HPDE6-E6E7 (cell line): ENCODE measurements at regions not wholly inside any gene's neighbourhood (a gene's known extent, or its start where the extent isn't known, plus 50 kb on each side); places are given as distances from the start of the nearest gene placed in this dataset.

ENCODE experiments used
- DNase-seq: peaks from one replicate; pipeline ENCODE4 v3.0.0; 2011; ENCODE audit warnings: missing footprints; ENCODE audit errors: extremely low spot score

DNA sequence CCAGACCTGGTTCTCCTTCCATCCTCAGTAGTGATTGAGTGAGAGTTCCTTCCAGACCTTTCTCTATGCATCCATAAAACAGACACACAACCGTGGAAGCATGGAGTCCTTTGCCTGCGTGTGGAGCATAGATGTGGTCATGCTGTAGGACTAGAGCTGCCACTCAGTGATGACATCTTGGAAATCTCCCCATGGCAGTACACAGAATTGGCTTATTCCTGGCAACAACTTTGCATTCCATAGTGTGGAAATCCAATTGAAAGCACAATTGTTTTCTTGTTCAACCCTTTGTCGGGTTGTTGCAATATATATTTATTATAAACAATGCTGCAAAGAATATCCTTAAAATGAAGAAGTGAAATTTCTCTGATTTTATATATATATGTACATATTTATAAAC, 547.8 kb downstream of the CDH26 start:
- DNase-seq: no peak

DNA sequence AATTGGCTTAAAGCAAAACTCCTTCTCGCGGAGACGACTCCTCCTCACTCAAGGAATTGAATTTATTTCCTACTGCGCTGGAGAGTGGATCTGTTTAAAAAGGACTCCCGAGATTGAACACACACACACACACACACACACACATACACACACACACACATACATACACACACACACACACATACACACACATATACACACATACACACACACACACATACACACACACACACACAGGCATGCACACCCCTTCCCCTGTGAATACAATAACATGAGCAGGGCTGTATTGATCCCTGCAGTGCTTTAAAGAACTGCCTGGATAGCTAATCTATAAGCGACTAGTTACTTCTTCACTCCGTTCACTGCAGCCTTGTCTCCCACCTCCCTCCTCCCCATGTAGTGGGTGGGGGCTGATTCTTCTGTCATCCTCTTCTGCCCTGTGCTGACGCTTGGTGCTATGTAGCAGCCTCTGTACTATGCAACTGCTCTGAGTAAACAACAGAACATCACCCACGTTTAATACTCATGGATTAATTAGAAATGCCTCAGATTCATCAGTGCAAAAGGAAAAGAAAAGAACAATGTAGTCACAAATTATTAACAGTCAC, 549.0 kb downstream of the CDH26 start:
- DNase-seq: no peak

DNA sequence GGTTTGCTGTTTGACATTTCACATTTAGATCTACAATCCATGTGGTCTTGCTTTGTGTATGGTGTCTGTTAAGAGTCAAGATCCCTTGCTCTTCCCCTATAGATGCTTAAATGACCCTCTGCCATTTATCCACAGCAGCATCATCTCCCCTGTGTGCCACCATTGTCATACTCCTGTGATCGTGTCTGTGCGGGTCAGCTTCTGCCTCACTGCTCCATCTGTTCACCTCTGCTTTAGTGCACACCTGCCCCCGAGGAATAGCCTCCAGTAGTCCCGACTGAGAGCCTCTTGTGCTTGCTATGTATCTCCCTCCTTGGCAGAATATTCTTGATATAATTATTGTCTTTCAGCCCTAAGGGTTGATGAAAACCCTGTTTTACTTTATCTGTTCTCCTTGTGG, 551.2 kb downstream of the CDH26 start:
- no peak for DNase-seq

DNA sequence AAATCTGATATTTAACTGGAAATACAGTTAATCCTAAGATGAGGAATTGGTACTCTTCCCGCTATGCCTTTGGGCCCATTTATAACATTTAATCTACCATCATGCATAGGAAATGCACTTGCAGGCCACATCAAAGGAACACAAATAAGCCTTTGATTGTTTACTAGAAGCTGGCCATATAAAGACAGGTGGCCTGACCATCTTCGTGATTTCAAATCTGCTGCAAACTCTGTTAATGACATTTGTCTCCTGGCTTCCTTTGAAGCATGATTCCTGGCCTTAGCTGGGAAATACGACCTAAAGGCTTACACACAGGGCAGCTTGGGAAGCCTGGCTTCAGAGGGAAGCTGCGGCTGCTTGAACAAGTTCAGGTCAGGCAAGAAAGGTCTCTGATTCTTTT, 552.1 kb downstream of the CDH26 start:
- no peak for DNase-seq

DNA sequence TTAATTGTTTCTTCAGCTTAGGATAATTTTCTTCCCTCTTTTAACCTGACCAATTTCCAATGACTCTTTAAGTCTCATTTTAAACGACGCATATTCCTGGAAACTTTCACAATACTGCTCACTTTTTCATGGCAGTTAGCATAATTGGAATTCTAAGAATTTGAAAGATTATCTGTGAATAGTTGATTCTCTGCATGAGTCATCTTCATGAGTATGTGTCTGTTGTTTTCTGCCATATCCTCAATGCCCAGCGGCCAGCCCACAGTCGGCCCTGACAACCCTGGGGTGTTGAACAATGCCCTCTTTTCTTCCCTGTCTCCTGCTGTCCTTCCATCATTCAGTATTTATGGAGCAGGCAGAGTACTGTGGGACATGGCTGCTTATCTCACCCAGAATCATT, 554.2 kb downstream of the CDH26 start:
- DNase-seq: no peak

DNA sequence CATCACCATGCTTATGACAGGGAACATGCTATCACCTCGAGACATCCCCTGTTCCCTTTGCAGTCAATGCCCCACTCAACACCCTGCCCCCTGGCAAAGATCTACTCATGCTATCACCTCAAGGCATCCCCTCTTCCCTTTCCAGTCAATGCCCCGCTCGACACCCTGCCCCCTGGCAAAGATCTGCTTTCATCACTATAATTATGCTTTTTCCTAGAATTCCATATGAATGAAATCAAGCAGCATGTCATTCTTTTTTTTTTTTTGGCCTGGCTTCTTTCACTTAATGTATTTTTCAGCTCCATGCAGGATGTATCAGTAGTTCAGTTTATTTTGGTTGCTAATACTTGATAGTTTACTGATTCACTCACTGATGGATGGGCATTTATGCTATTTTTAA, 554.9 kb downstream of the CDH26 start:
- DNase-seq: no peak

DNA sequence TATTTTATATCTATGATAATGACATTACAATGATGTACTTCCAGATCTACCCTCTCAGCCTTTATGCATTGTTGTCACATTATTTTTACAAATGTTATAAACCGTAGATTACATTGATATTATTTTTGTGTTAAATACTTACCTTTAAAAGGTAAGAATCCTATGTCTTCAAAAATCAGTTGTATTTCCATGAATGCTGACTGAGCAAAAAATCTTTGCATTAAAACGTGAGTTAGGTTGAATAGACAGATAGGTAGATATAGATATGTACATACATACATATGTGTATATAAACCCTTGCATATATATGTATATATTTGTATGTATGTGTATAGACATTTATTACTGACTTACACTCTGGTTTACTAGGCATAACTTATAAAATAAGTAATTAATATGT, 558.2 kb downstream of the CDH26 start:
- no peak for DNase-seq

DNA sequence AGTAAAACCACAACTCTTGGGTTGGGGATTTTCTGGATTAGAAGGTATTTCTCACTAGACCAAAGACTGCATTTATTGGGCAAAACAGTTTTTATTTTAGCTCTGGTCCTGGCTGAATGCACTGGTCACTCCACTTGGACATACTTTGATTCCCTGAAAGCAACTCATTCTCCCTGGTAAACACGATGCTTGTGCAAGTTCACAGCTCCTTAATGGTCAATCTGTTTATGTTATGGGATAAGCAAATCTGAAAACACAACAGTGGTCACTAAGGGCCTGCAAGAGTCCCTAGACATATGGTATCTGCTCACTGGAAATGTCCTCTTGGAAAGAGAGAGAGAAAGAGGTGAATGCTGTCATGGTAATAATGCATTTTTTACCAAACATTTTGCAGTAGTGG, 559.8 kb downstream of the CDH26 start:
- DNase-seq: no peak

DNA sequence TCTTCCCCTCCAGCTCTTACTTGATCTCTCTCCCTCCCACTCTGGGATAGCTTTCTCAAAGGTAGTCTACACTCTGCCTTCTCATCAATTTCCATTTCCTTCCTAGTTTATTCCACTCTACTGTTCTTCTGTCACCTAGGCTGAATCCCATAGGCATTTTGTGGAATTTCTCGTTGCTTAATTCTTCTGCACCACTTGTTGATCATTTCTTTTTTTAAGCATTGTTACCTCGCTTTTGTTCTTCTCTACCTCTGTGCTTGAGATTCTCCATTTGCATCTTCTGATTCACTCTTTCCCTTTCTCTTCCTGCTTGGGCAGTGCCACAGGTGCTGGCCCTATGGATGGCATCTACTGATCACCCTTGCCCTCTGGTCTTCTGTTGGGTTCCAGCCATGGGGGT, 567.2 kb downstream of the CDH26 start:
- DNase-seq: no peak

DNA sequence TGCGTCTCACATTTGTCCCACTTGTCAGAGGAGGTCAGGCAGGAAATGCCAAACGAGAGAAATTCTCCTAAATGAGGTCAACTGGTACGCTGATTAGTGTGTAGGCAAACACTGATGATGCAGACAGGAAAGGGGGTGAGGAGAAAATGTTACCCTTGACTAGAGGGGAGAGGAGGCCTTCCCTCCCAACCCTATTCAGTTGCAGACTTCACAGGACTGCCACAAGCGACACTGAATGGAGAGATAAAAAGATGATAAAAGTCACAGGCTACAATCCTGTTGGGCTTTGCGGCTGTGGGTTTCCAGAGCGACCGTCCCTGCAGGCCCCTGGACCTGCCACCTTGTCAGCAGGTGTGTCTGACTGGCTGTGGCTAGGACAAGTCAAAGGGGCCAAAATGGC, 569.4 kb downstream of the CDH26 start:
- no peak for DNase-seq

DNA sequence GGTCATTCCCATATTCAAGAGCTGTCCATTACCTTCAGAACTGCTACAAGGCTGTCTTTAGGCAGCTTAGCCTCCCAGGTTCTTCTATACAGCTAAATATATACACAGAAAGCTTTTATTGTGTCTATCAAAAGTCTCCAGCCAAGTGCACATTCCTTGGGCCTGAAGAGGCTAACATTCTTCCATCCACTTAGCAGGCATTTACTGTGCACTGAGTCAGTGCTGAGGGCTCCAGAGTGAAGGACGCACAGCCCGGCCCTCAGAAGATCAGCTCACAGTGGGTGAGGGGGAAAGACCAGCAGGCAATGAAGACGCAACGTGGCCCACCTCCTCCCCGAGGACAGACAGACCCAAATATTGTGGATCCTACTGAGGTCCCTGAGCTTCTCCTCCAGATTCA, 569.9 kb downstream of the CDH26 start:
- no peak for DNase-seq

DNA sequence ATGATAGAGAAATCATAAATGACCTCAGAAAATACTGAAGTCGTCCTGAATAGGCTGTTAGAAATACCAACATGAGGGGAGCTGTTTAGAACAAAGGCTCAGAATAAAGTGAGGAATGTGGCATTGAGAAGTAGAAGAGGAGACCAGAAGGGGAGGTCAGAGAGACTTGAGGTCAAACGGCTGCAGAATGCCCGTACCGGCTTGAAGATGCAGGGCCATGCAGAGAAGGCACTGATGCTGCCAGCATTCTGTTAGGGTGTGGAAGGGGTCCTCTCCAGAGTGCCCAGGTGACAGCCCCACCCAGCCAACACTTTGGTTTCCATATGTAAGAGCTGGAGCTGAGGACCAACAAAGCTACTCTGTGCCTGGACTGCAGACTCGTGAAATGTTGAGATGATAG, 570.9 kb downstream of the CDH26 start:
- no peak for DNase-seq

DNA sequence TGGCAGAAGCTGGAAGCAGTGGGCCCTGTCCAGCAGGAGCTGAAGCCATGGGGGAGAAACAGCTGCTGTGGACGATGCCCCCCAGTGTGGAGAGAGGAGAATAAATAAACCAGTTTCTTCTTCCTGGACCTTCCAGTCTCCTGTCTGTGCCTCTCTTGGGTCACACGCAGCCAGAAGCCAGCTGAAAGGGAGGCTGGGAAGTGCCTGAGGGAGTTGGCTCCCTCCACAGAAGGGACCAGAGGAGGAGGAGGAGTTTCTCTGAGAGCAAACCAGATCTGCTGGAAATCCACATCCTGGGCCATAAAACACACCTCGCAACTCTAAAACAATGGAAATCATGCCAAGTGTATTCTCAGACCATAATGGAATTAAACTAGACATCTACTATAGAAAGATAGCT, 577.0 kb downstream of the CDH26 start:
- no peak for DNase-seq

DNA sequence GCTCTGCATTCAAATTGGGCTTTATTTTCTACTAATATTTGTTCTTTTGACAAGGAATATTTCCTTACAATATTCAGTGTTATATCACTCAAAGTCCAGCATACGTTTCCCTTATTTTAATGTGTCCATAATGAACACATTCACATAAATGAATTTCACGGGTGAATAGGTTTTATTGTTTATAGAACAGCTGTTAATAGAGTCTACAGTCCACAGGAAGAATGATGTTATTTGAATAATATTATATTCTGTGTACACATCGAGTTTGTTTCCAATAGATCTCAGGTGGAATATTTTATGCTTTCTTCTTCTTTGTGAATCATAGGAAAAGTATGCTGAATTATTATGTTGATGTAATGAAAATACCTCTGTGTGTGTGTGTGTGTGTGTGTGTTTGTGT, 582.4 kb downstream of the CDH26 start:
- no peak for DNase-seq

DNA sequence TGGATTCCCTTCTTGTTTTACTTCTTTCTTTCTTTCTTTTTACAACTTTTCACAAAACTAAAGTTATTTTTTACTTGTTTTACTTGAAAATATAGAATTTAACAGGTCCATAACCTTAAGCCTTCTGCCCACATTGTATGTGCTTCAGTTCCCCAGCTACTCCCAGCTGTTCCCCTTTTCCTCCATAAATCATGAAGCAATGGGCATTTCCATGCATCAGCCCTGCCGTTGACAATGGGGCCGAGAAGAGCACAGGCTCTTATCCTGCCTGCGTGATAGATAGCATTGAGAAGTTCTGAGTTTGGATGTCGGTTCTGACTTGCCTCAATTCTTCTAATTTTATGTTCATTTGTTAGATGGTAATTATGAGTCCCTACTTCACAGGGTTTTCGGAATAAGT, 583.8 kb downstream of the CDH26 start:
- DNase-seq: no peak

DNA sequence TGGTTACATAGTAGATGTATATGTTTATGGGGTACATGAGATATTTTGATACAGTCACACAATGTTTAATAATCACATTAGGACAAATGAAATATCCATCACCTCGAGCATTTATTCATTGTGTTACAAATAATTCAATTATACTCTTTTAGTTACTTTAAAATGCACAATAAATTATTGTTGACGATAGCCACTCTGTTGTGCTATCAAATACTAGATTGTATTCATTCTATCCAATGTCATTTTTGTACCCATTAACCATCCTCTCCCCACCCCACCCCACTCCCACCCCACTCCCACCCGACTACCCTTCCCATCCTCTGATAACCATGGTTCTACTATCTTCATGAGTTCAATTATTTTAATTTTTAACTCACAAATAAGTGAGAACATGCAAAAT, 585.4 kb downstream of the CDH26 start:
- no peak for DNase-seq

DNA sequence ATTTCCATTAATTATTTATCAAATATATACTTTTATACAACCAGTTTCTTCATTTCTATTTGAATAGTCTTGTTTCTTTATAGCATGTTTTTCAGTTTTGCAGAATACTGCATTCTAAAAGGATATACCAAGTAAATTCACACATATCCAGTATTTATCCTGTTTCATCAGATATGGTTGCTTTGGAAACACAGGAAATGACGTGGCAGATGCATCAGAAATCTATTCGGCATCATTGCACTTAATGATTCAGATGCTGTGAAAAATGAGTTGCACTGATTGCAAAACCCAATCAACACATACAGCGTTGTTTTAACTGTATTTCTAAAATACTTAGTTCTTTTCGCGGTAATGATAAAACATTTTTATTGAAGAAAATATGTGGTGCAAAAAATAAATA, 594.9 kb downstream of the CDH26 start:
- DNase-seq: no peak

DNA sequence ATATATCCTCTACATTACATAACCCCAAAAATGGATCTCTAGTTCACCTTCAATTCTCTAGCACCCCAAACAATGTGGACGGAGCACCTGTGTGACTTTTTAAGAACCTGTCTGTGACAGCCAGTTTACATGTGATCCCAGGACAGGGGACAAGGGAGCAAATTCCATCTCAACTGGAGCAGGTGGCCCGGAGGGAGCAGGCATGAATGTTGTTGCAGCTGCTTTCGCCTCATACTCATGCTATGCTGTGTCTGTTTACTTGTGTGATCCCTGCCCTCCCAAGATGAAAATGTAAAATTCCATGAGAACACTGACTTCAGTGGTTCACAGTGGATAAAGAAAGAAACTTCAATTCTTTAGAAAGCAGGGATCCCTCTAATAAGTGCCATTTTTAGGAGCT, 600.3 kb downstream of the CDH26 start:
- no peak for DNase-seq

DNA sequence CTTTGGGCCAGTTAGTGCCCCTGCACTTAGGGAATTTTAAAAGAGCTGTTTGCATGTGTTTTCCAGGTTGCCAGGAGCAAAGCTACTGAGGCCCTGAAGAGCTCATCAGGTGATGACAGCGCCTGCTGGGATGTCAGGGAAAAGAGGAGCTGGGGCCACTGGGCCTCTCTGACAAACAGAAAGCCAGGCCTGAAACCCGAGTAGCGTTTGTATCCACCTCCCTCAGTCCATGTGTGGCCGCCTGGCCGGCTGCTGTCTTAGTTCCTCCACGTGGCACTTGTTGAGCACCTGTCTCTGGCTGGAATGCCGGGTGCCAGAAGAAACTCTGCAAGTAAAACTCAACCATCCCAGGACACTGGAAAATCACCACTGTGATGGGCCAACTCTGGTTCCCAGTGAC, 601.2 kb downstream of the CDH26 start:
- no peak for DNase-seq

DNA sequence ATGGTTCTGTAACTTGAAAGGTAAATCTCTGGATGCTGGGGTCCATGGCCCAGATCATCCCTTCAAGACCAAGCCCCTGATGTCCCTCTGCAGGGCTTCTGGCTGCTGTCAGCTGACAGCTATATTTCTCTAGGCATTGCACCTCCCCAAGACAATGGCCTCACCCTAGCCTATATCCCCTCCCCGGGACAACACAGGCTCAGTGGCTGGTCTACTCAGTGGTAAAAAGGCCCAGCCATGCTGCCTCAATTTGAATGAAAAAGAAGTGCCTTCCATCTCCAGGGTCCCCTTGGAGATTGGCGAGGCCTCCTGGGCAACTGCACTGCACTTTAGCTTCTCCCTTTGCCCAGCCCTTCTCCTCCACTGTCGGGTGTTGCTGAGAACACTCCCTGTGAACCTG, 602.8 kb downstream of the CDH26 start:
- no peak for DNase-seq

DNA sequence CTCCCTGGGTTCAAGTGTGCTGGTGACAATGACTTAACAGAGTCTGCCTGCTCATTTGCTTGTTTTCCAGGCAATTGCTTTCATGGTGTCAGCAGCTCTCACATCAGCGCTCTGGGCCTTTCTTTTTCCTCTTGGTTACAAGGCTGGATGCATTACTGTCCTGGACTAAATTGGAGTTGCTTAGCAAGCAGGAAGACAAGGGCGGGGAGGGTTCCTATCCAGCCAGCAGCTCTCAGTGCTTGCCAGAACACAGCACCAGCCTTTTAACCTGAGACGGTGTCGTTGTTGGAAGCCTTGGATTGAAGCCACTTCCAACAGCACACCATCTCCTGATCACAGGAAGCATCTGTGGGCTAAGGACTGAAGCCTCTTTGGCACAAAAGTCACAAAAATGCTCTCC, 606.9 kb downstream of the CDH26 start:
- no peak for DNase-seq

DNA sequence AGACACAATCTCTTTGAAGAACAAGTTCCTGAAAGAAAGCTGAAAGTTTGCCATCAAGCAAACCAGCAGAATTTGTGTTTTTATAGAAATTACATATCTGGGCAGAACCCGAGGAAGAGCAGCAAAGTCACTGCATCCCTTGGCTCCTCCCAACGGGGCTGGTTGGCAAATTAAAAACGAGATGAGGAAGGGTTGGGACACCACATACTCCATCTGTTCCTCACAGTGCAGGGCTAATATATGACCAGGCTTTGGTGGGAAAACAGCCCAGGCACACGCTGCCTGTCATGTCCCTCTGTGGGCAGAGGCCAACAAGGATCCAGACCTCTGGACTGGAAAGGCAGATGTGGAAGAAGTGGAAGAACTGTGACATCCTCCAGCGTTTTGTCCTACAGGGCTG, 607.3 kb downstream of the CDH26 start:
- DNase-seq: no peak

DNA sequence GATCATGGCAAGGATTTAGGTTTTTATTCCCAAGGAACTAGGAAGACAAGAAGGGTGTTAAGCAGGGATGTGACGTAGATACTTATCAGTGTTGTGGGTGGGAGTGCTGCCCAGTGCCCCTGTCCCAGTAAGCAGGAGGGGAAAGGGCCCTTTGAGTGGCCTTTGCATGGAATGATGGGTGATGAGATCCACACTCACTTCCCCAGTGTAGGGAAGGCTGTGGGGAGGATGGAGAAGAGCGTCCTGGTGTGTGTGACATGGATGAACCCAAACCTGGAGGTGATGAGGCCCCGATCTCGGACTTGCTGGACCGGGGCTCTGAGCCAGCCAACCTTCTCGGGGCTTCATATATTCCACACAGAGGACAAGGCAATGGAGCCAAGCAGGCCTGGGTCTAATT, 610.9 kb downstream of the CDH26 start:
- DNase-seq: no peak

DNA sequence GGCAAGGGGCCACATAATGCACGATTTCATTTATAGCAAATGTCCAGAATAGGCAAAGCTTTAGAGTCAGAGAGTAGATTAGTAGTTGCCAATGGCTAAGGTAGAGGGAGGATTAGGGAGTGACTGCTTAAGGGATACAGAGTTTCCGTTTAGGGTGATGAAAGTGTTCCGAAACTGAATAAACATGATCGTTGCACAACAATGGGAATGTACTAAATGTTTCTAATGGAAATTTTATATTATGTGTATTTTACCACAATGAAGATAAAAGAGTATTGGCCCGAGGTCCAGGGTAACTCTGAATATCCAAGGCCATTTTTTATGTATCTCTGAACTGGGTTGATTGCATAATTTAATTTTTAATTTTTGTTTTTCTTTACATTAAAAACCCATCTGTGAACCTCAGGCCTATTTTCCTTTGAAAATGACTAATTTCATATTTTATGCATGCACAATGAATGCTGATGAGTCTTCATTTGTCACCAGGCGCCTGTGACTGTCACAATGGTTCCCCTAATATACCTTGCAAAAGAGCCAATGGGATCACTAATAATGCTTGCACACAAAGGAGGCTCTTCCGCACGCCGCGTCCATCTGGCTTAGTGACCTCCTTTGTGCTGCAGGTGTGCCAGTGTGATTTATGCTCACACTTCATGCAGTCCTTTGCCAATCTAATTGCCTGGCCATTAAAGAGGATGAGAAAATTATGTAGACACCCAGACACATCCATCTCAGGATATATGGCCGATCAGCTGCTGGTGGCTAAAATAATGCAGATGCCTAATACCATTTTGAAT, 612.5 kb downstream of the CDH26 start:
- DNase-seq: no peak
